RWPE2 (cell line): ENCODE measurements at regions not wholly inside any gene's neighbourhood (a gene's known extent, or its start where the extent isn't known, plus 50 kb on each side); places are given as distances from the start of the nearest gene placed in this dataset.

Source experiments
- ATAC-seq: fragments of 200-7000 bp; cut with Tn5 transposase; 3 replicates; pipeline ENCODE4 v1.9.1; 2021; ENCODE audit warnings: low read depth
- DNase-seq: peaks from one replicate; pipeline ENCODE4 v3.0.0-alpha.2; 2020; ENCODE audit warnings: low spot score
- H3K27ac ChIP-seq: fragments of 450-650 bp; 2 replicates; pipeline ENCODE4 v1.5.1; 2017; ENCODE audit warnings: mild to moderate bottlenecking; ENCODE audit not compliant: poor library complexity, severe bottlenecking
- H3K27me3 ChIP-seq: fragments of 250-450 bp; sonication (Bioruptor Pico); 2 replicates; pipeline ENCODE4 v1.5.1; 2021; ENCODE audit warnings: mild to moderate bottlenecking, moderate library complexity; ENCODE audit not compliant: insufficient read depth, poor library complexity, severe bottlenecking
- H3K36me3 ChIP-seq: fragments of 250-450 bp; sonication (Bioruptor Pico); 2 replicates; pipeline ENCODE4 v1.5.1; 2020; ENCODE audit warnings: low read depth, mild to moderate bottlenecking, moderate library complexity
- H3K4me1 ChIP-seq: fragments of 250-450 bp; sonication (Bioruptor Pico); 2 replicates; pipeline ENCODE4 v1.5.1; 2021; ENCODE audit warnings: mild to moderate bottlenecking, moderate library complexity; ENCODE audit not compliant: insufficient read depth, poor library complexity, severe bottlenecking
- H3K4me3 ChIP-seq: fragments of 250-450 bp; sonication (Bioruptor Pico); 2 replicates; pipeline ENCODE4 v1.5.1; 2021; ENCODE audit warnings: mild to moderate bottlenecking, moderate library complexity; ENCODE audit not compliant: severe bottlenecking
- H3K9me3 ChIP-seq: fragments of 250-450 bp; sonication (Bioruptor Pico); 2 replicates; pipeline ENCODE4 v1.5.1; 2021; ENCODE audit warnings: mild to moderate bottlenecking, moderate library complexity; ENCODE audit not compliant: severe bottlenecking
- CTCF ChIP-seq: fragments of 450-650 bp; IDR thresholded peaks from one replicate; pipeline ENCODE4 v1.5.1; 2017; ENCODE audit warnings: mild to moderate bottlenecking, moderate library complexity; ENCODE audit not compliant: poor library complexity, severe bottlenecking

DNA sequence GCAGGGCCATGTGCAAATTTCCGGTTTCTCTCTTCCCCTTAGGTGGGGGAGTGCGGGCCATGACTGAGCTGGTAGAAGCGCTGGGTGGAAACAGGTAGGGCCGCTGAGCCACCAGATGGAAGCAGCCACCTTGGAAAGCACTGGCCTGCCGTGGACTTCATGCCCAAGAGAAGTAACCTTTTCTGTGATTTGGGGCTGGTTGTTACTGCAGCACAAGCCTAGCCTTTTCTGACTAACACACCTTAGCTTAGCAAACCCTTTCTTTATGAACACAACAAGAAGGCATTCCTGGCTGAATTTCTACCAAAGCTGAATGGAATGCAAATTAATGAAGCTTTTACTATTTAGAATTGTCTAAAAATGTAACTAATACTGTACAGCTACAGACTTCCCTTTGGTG, 149.6 kb upstream of the UBE2E1 start:
- no peak overlapping the region for H3K27ac ChIP-seq
- H3K36me3 ChIP-seq, result no peaks in the 10 kb centered on the region
- peaks cover 1% of the 10 kb centered on the region for H3K4me1 ChIP-seq
- no peaks in the 10 kb centered on the region for H3K27me3 ChIP-seq
- ATAC-seq (no peak), DNase-seq (no peak)
- no peak for TF ChIP-seq CTCF
- H3K4me3 ChIP-seq, result no peak overlapping the region
- no peaks in the 10 kb centered on the region for H3K9me3 ChIP-seq

DNA sequence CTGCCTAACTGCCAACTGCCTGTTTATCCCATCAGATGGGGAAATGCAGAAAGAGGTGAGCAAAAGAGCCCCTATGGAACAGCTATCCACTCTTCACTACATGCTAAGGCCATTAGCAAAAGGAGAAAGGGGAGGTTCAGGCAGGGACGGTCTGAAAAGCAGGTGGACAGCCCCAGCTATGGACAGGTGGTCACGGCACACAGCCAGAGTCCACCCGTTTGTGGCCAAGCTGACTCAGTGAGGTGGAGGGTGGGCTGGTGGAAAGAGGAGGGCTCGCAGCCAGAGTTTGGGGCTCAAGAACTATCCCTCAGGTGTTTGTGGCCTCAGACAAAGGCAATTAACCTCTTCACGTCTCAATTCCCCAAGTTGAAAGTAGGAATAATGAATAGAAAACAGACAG, 148.9 kb upstream of the UBE2E1 start:
- Histone ChIP-seq H3K4me3 (no peak overlapping the region), H3K27me3 (no peaks in the 10 kb centered on the region), H3K9me3 (no peaks in the 10 kb centered on the region), H3K4me1 (no peaks in the 10 kb centered on the region), H3K36me3 (no peaks in the 10 kb centered on the region), H3K27ac (no peak overlapping the region)
- DNase-seq (no peak), ATAC-seq (no peak)
- no peak for TF ChIP-seq CTCF

GRCh38 chr3:23657647-23658046, 148.1 kb upstream of the UBE2E1 start:
- no peak overlapping the region for H3K27ac ChIP-seq
- H3K4me3 ChIP-seq, result no peak overlapping the region
- no peaks in the 10 kb centered on the region for H3K36me3 ChIP-seq
- H3K4me1 ChIP-seq, result no peaks in the 10 kb centered on the region
- TF ChIP-seq CTCF, result no peak
- no peaks in the 10 kb centered on the region for H3K27me3 ChIP-seq
- DNase-seq (no peak), ATAC-seq (no peak)
- H3K9me3 ChIP-seq, result no peaks in the 10 kb centered on the region

DNA sequence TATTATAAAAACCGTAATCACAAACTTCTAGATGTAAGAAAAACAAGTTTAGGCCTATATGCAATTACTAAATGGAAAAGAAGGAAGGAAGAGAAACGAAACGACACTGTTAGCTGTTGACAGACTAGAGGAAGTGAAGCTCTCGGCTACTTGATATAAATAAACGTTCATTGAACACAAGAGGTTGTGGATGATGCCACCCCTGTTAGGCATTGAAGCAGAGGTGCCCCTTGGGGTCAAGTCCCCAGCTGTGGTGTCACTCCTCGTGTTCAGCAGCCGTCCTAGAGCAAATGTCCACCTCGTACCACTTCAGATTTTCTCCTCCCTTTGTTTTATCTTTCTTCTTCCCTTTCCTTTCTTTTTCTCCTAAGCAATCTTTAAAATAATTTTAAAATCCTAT, 146.5 kb upstream of the UBE2E1 start:
- Histone ChIP-seq H3K27me3 (no peaks in the 10 kb centered on the region), H3K9me3 (no peaks in the 10 kb centered on the region), H3K27ac (no peak overlapping the region), H3K36me3 (no peaks in the 10 kb centered on the region), H3K4me3 (no peak overlapping the region), H3K4me1 (no peaks in the 10 kb centered on the region)
- TF ChIP-seq CTCF, result no peak
- DNase-seq (no peak), ATAC-seq (no peak)

GRCh38 chr3:23659840-23660430, 145.8 kb upstream of the UBE2E1 start:
- Histone ChIP-seq H3K27me3 (no peaks in the 10 kb centered on the region), H3K36me3 (no peaks in the 10 kb centered on the region), H3K4me3 (no peak overlapping the region), H3K27ac (no peak overlapping the region), H3K4me1 (no peaks in the 10 kb centered on the region), H3K9me3 (no peaks in the 10 kb centered on the region)
- ATAC-seq (no peak), DNase-seq (no peak)
- no peak for TF ChIP-seq CTCF
